ENCODE measurements at regions not wholly inside any gene's neighbourhood (a gene's known extent, or its start where the extent isn't known, plus 50 kb on each side); places are given as distances from the start of the nearest gene placed in this dataset.
A peak's percentile ranks its signal among the peaks of the same experiment; 100 is the strongest.
"Not testable (repeated sequence)": the region's sequence is repeated elsewhere in the genome, so short reads cannot be mapped to it uniquely, and the experiment has no call there.

DNA sequence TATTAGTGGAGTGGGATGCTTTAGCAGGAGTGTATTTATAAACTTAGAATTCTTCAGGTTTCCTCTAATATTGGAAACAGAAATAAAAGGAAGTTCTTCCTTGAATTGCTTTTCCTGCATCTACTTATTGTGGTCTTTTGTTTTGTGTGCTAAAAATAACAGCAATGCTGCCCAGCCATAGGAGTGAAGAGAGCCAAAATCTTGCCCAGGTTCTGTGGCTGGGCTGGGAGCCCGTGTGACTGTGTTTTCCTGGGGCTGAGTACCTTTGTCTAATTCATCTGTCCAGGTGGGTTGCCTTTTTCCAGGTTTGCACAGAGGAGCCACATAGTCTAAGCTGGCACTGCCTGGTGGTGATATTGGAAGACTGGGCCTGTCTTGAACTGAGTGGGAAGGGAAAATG lies 179.7 kb upstream of the ADAMTSL1 start:
- no peak for ATAC-seq
- no peak for DNase-seq (ENCODE audit: low spot score)
- intact Hi-C loops (cut with DNase I): no loop called here

DNA sequence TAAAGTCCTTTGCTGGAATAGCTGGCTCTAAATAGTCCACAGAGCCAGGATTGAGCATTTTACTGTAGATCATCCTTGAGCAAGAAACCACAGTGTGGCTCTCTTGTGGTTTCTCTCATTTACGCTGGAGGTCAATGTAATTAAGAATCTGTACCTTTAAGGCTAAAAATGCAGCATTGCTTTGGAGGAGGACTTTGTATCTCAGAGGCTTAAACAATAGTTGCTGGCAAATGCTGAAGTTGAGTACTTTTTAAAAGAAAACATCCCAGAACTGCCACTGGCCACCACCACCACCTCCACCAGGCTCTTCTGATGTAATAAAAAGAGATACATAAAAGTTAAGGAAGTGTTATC lies 177.3 kb upstream of the ADAMTSL1 start:
- peak; percentile 15 for ATAC-seq
- intact Hi-C loops (cut with DNase I): no loop called here
- no peak for DNase-seq (ENCODE audit: low spot score)

GRCh38 chr9:18297056-18297841 lies 176.7 kb upstream of the ADAMTSL1 start:
- ATAC-seq: peak; percentile 55
- intact Hi-C loops (cut with DNase I): no loop called here
- no peak for DNase-seq (ENCODE audit: low spot score)

- no peak for ATAC-seq
- no peak for DNase-seq (ENCODE audit: low spot score)
- intact Hi-C loops (cut with DNase I): no loop called here
Measured at GRCh38 chr9:18299449-18299848, 174.5 kb upstream of the ADAMTSL1 start.

- ATAC-seq; intact Hi-C loops (cut with DNase I); DNase-seq (ENCODE audit: low spot score): not testable (repeated sequence)
Measured at GRCh38 chr9:18305167-18305806, 168.7 kb upstream of the ADAMTSL1 start.

GRCh38 chr9:18314316-18314715 lies 159.6 kb upstream of the ADAMTSL1 start:
- no peak for ATAC-seq

GRCh38 chr9:18317896-18318295 lies 156.1 kb upstream of the ADAMTSL1 start:
- no peak for ATAC-seq
- no peak for DNase-seq (ENCODE audit: low spot score)
- intact Hi-C loops (cut with DNase I): loop anchor here (5.0 to 10.0 kb wide), 2 partner anchors 857 to 1771 kb away; no protein-coding TSS in a partner anchor

More at GRCh38 chr9:18314316-18314715, 159.6 kb upstream of the ADAMTSL1 start:
- DNase-seq (ENCODE audit: low spot score): no peak
- intact Hi-C loops (cut with DNase I): loop anchor here (10.0 kb wide), 1 partner anchor 860 kb away; no protein-coding TSS in a partner anchor

DNA sequence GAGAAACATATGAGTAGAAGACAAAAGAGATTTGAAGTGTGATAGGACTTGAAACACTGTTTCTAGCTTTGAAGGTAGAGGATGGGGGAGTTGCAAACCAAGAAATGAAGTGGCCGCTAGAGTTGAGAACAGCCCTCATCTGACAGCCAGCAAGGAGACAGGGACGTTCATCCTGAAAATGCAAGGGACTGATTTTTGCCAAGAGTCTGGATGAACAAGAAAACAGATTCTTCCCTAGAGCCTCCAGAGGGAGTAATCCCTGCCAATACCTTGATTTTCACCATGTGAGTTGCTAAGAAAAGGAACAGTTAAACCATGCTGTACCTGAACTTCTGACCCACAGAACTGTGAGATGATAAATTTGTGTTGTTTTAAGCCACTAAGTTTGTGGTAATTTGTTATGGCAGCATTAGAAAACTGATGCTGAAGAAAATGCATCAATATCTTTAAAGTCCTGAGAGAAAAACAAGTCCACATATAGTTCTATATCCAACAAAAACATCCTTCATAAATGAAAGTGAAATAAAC lies 154.0 kb upstream of the ADAMTSL1 start:
- peak; percentile 61 for ATAC-seq
- no peak for DNase-seq (ENCODE audit: low spot score)
- intact Hi-C loops (cut with DNase I): loop anchor here (5.0 to 10.0 kb wide), 2 partner anchors 855 to 1773 kb away; no protein-coding TSS in a partner anchor

GRCh38 chr9:18324928-18325745 lies 148.8 kb upstream of the ADAMTSL1 start:
- intact Hi-C loops (cut with DNase I): no loop called here
- ATAC-seq: no peak
- DNase-seq (ENCODE audit: low spot score): no peak

DNA sequence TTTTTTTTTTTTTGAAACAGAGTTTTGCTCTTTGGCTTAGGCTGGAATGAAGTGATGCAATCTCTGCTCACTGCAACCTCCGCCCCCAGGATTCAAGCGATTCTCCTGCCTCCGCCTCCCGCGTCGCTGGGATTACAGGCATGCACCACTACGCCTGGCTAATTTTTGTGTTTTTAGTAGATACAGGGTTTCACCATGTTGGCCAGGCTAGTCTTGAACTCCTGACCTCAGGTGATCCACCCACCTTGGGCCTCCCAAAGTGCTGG lies 148.3 kb upstream of the ADAMTSL1 start:
- intact Hi-C loops (cut with DNase I); DNase-seq (ENCODE audit: low spot score); ATAC-seq: not testable (repeated sequence)

DNA sequence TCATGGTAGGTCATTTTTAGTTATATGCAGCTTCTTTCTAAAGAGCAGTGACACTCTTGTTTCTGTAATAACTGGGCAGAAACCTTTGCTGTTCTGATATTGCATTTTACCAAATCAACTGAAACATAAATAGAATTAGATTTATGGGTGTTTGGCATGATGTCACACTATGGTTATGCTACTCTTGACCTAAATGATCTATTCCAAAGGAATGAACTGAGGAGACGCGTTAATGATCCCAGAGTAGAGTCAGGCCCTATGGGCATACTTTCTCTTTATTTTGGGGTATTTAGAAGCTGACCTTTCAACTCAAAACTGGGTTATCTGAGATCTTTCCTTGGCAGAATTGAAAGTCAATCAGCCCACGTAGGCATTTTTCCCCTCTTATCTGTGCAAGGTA lies 146.8 kb upstream of the ADAMTSL1 start:
- ATAC-seq (no peak), DNase-seq (ENCODE audit: low spot score) (no peak)
- intact Hi-C loops (cut with DNase I): no loop called here

DNA sequence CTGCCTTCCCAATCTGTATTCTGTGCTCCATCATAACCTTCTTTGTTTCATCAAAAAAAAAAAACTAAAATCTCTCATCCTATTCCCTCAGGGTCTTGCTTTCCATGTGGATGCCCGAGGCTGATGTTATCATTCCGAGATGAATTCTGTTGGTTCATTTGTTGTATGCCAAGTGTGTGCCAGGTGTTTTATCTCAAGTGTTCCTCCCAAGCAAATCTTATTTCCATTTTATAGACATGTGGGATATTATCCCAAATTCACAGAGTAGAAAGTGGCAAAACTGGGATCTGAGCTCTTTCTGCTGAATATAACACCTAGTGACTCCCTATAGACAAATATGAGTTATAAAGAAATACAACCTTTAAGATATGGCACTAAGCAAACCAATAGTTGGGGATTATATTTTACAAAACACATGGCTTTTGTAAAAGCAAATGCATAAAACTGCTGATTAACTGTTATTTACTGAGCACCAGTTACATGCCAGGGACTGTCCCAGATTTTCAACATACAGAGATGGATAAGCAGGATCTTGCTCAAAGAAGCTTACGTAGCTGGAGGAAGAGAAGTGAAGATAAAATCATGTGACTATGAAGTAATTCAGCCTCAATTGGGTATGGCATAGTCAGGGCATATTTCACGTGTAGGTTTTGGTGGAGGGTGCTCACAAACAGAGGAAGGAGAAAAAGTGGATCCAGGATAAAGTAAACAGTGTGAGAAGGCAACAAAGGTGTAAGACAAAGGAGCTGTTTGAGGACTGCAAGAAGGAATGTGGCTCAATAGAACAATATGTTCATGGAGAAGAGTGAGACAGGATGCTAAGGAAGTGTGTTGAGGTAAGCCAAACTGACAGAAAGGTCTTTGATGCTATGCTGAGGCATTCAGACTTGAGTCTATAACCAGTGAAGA lies 143.3 kb upstream of the ADAMTSL1 start:
- DNase-seq (ENCODE audit: low spot score): no peak
- ATAC-seq: no peak
- intact Hi-C loops (cut with DNase I): no loop called here

DNA sequence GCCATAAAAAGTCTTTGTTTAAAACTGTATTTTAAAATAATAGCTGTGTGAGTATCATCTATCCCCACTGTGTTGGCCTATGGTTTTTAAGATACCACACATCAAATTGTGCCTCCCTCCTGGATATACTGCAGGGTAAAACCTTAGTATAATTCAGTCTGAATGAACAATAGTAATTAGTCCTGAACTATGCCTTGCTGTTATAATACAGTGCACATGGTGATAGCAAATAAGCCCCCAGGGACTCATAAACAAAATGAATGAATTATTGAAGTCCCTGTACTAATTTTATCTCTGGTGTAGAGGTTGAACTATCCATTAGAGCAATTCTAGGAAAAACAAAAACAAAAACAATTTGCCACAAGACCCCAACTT lies 142.7 kb upstream of the ADAMTSL1 start:
- DNase-seq (ENCODE audit: low spot score) (no peak), ATAC-seq (peak; percentile 11)
- intact Hi-C loops (cut with DNase I): no loop called here

DNA sequence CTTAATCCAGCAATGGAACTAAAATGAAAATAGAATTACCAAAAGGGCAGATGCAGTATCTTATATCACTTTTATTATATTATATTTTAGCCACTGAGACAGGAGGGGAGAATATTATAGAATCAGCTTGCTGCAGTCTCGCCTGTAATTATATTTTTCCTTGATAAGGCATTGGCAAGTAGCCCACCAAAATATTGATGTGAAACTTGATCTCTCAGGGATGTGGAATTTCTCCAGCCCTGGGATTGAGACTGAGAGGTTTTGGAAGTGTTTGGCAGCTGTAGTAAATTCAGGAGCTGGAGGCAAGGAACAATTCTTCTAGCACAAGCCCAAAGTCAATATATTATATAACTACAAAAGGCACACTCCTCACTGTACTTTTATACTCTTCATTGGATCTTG lies 142.1 kb upstream of the ADAMTSL1 start:
- intact Hi-C loops (cut with DNase I): no loop called here
- ATAC-seq: peak; percentile 61
- DNase-seq (ENCODE audit: low spot score): no peak

- DNase-seq (ENCODE audit: low spot score): no peak
- intact Hi-C loops (cut with DNase I): no loop called here
- ATAC-seq: no peak
Measured at GRCh38 chr9:18333157-18333556, 140.8 kb upstream of the ADAMTSL1 start.

- intact Hi-C loops (cut with DNase I): no loop called here
- ATAC-seq: no peak
- no peak for DNase-seq (ENCODE audit: low spot score)
Measured at GRCh38 chr9:18335825-18336224, 138.1 kb upstream of the ADAMTSL1 start.

DNA sequence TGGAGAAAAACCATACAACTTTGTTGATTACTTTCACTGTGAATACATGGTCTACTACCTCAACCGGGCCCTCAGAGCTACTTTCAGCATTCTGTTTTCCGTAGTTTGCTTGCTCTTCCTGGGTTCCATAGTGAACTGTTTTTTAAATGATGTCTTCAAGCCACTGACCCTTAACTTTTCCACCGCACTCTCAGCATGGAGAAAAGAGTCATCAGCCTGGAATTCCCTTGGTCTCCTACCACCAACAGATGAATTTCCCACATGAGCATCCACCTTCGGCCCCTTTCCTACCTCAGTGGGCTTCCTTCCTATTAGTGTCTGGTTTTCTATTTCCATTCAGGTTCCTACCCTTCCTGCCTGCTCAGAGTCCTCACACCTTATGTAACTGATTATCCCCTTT lies 135.9 kb upstream of the ADAMTSL1 start:
- DNase-seq (ENCODE audit: low spot score) (no peak), ATAC-seq (no peak)
- intact Hi-C loops (cut with DNase I): no loop called here

DNA sequence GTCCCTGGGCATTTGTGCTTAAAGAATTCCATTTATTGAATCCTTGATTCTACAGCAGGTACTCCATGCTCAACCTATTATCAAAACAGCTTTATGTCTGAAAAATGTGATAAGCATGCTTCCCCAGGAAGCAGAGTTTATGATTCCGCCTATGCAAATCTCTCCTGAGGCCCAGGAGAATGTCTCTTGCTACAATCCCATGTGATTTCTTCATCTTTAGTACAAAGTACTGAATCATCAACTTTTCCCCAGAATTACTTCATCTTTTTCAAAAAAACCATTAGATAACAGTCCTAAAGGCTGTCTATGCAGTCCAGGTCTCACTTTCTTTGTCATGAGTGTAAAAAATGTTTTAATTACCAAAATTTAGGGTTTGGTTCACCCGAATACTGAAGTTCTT lies 130.2 kb upstream of the ADAMTSL1 start:
- intact Hi-C loops (cut with DNase I): no loop called here
- ATAC-seq (no peak), DNase-seq (ENCODE audit: low spot score) (no peak)

DNA sequence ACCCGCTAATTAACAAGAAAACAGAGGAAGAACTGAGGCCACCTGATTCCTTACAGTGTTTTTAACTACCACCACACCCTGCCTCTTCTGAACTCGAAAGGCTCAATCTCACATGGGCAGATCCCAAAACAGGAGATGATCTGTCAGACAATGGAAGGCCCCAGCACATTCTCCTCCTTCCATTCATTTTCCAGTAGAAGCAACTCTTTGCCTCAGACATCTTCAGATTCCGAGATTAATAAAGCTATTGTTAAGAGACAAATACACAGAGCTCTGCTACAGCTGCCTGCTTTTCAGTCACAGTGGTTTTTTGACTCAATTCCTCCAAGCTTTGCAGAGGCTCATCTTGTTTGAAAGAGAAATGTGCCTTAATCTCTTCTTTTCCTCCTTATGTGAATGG lies 127.2 kb upstream of the ADAMTSL1 start:
- intact Hi-C loops (cut with DNase I): no loop called here
- no peak for DNase-seq (ENCODE audit: low spot score)
- ATAC-seq: peak; percentile 44

All from sciatic nerve (tissue), 2 donors.